PFSK-1 (cell line): ENCODE measurements at regions not wholly inside any gene's neighbourhood (a gene's known extent, or its start where the extent isn't known, plus 50 kb on each side); places are given as distances from the start of the nearest gene placed in this dataset.

Experiments
- FOXP2 ChIP-seq: optimal IDR thresholded peaks from 2 replicates; pipeline ENCODE3; 2011; ENCODE audit warnings: borderline replicate concordance, control low read depth, inconsistent platforms; ENCODE audit not compliant: insufficient read depth; ENCODE audit errors: extremely low read length, extremely low read depth
- POLR2AphosphoS5 ChIP-seq: IDR thresholded peaks from 2 replicates; pipeline ENCODE4 v1.6.1; 2012; ENCODE audit warnings: low read depth, mild to moderate bottlenecking, control low read depth, low read length, moderate library complexity
- REST ChIP-seq, 2 experiments: IDR thresholded peaks; 2 replicates each; pipeline versions ENCODE4 v1.6.1 to v1.8.0; 2011 to 2012; ENCODE audit warnings: low read depth in 2 of 2, low read length in 2 of 2, control low read depth in 1 of 2, inconsistent platforms in 1 of 2, mild to moderate bottlenecking in 1 of 2, moderate library complexity in 1 of 2; ENCODE audit not compliant: insufficient read depth in 1 of 2
- SIN3A ChIP-seq: IDR thresholded peaks from 2 replicates; pipeline ENCODE4 v1.6.1; 2012; ENCODE audit warnings: mild to moderate bottlenecking, low read length, moderate library complexity, borderline replicate concordance; ENCODE audit not compliant: insufficient read depth
- TAF1 ChIP-seq: IDR thresholded peaks from 2 replicates; pipeline ENCODE4 v1.6.1; 2012; ENCODE audit warnings: low read length, control low read depth, borderline replicate concordance; ENCODE audit not compliant: insufficient read depth

- TF ChIP-seq POLR2AphosphoS5 (no peak), TAF1 (no peak), FOXP2 (no peak), REST (IDR thresholded peaks at IDR 0.05; ENCODE audit: insufficient read depth in 1 of 2, low read depth in 2 of 2, low read length in 2 of 2) (no peak), SIN3A (no peak)
These were observed 108.6 kb upstream of the VRK1 start for GRCh38 chr14:96688629-96689028.

DNA sequence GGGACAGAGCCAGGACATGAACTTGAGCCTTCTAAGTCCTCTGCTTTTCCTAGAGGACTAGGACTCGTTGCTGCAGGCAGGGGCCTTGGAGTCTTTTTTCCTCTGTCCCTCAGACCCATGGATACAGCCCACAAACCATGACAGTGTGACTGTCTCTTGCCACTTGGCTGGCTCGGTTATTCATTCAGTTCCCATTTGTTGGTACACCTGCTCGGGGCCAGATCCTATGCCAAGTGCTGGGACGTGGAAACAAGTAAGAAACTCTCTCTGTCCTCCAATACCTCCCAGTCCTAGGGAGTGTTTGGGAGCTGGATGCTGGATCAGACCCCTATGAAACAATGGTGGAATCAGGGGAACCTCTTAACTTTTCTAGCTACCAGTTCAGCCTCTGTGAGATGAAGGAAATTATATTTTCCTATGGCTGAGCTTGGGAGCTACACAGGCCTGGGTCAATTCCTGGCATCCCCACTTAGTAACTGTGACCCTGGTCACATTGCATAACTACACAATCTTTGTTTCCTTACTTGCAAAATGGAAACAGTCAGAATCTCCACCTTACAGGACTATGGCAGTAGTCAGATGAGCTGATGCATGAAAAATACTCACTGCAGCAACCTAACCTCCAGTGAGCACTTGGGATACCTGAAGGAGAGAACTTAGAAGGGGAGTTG lies 106.3 kb upstream of the VRK1 start:
- TF ChIP-seq POLR2AphosphoS5, result no peak
- TF ChIP-seq REST (IDR thresholded peaks at IDR 0.05; ENCODE audit: insufficient read depth in 1 of 2, low read depth in 2 of 2, low read length in 2 of 2), result no peak
- no peak for TF ChIP-seq SIN3A
- no peak for TF ChIP-seq FOXP2
- no peak for TF ChIP-seq TAF1

- no peak for TF ChIP-seq REST (IDR thresholded peaks at IDR 0.05; ENCODE audit: insufficient read depth in 1 of 2, low read depth in 2 of 2, low read length in 2 of 2)
- TF ChIP-seq FOXP2, result no peak
- no peak for TF ChIP-seq TAF1
- no peak for TF ChIP-seq POLR2AphosphoS5
- TF ChIP-seq SIN3A, result no peak
These were observed 103.8 kb upstream of the VRK1 start for GRCh38 chr14:96693252-96693820.

DNA sequence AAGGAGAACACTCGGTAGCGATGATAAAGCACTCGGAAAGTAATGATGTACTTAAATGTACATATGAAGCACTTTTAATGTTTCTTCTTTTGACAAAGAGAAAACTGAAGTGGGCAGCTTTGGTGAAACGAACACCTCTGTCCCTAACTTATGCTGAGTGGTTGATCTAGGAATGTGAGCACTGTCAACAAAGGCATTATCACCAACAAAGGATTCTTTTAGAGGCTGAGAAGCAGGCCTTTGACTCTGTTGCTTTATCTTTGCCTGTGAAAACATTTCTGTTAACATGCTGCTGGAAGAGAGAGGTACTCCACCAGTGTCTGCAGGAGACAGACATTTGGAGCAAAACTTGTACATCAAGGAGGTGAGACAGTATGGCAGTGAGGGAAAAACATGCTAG lies 103.2 kb upstream of the VRK1 start:
- TF ChIP-seq POLR2AphosphoS5, result no peak
- TF ChIP-seq REST (IDR thresholded peaks at IDR 0.05; ENCODE audit: insufficient read depth in 1 of 2, low read depth in 2 of 2, low read length in 2 of 2), result no peak
- TF ChIP-seq FOXP2, result no peak
- no peak for TF ChIP-seq SIN3A
- no peak for TF ChIP-seq TAF1
